OCI-LY1 (cell line): ENCODE measurements at regions not wholly inside any gene's neighbourhood (a gene's known extent, or its start where the extent isn't known, plus 50 kb on each side); places are given as distances from the start of the nearest gene placed in this dataset.

Source experiments
- H2AFZ ChIP-seq: fragments of 200-600 bp; sonication (generic), shearing (Covaris generic); 2 replicates; pipeline ENCODE4 v1.6.0; 2014; ENCODE audit warnings: antibody characterized with exemption, mild to moderate bottlenecking, low read length
- H3F3A ChIP-seq: fragments of 200-600 bp; sonication (generic), shearing (Covaris generic); 2 replicates; pipeline ENCODE4 v1.6.0; 2014; ENCODE audit warnings: mild to moderate bottlenecking, antibody characterized with exemption, low read length, moderate library complexity; ENCODE audit not compliant: insufficient read depth
- H3K27ac ChIP-seq: fragments of 200-600 bp; sonication (generic); 2 replicates; pipeline ENCODE4 v1.5.1; 2014; ENCODE audit warnings: low read length, mixed run types, mild to moderate bottlenecking, low read depth; ENCODE audit not compliant: poor library complexity, severe bottlenecking
- H3K27me3 ChIP-seq: fragments of 200-600 bp; sonication (generic); 2 replicates; pipeline ENCODE4 v1.6.0; 2014; ENCODE audit warnings: antibody characterized with exemption, mild to moderate bottlenecking, low read length, moderate library complexity; ENCODE audit not compliant: insufficient read depth
- H3K36me3 ChIP-seq: fragments of 200-600 bp; sonication (generic); 2 replicates; pipeline ENCODE4 v1.6.1; 2014; ENCODE audit warnings: mild to moderate bottlenecking, antibody characterized with exemption, low read length, moderate library complexity, mixed read lengths; ENCODE audit not compliant: insufficient read depth
- H3K4me1 ChIP-seq: fragments of 200-600 bp; sonication (generic); 2 replicates; pipeline ENCODE4 v1.5.1; 2014; ENCODE audit warnings: mild to moderate bottlenecking, low read length, moderate library complexity; ENCODE audit not compliant: insufficient read depth, severe bottlenecking
- H3K4me2 ChIP-seq: fragments of 200-600 bp; sonication (generic), shearing (Covaris generic); 2 replicates; pipeline ENCODE4 v1.6.1; 2014; ENCODE audit warnings: low read length
- H3K4me3 ChIP-seq: fragments of 200-600 bp; sonication (generic); 2 replicates; pipeline ENCODE4 v1.5.1; 2014; ENCODE audit warnings: low read length, low read depth, mild to moderate bottlenecking, mixed read lengths; ENCODE audit not compliant: poor library complexity, severe bottlenecking
- H3K79me2 ChIP-seq: fragments of 200-600 bp; shearing (Covaris generic); 2 replicates; pipeline ENCODE4 v1.6.1; 2016; ENCODE audit warnings: mixed run types, low read length, mixed read lengths; ENCODE audit not compliant: insufficient read depth
- H3K9ac ChIP-seq: fragments of 200-600 bp; sonication (generic), shearing (Covaris generic); 2 replicates; pipeline ENCODE4 v1.6.1; 2014; ENCODE audit warnings: mild to moderate bottlenecking, low read length, mixed read lengths
- H3K9me2 ChIP-seq: fragments of 200-600 bp; sonication (generic), shearing (Covaris generic); 2 replicates; pipeline ENCODE4 v1.6.1; 2014; ENCODE audit warnings: low read depth, mild to moderate bottlenecking, low read length, mixed read lengths
- H3K9me3 ChIP-seq: fragments of 200-600 bp; shearing (Covaris generic); 2 replicates; pipeline ENCODE4 v1.6.1; 2014; ENCODE audit warnings: low read length, mixed read lengths
- H4K20me1 ChIP-seq: fragments of 200-600 bp; sonication (generic), shearing (Covaris generic); 2 replicates; pipeline ENCODE4 v1.6.0; 2016; ENCODE audit warnings: mild to moderate bottlenecking, low read length; ENCODE audit not compliant: insufficient read depth
- CTCF ChIP-seq: fragments of 200-600 bp; sonication (generic), shearing (Covaris generic); IDR thresholded peaks from 2 replicates; pipeline ENCODE4 v1.5.1; 2017; ENCODE audit warnings: mild to moderate bottlenecking, antibody characterized with exemption, low read length, moderate library complexity, mixed read lengths
- EZH2 ChIP-seq: fragments of 200-600 bp; sonication (generic), shearing (Covaris generic); IDR thresholded peaks from 2 replicates; pipeline ENCODE4 v1.8.0; 2017; ENCODE audit warnings: borderline replicate concordance, mixed run types, mild to moderate bottlenecking, antibody characterized with exemption, low read length, moderate library complexity, mixed read lengths

GRCh38 chr15:81478354-81478753 is 104.3 kb upstream of the TMC3 start:
- Histone ChIP-seq H4K20me1 (no peaks in the 10 kb centered on the region), H3K36me3 (no peaks in the 10 kb centered on the region), H2AFZ (no peak overlapping the region), H3K4me3 (no peak overlapping the region), H3K79me2 (no peaks in the 10 kb centered on the region), H3K4me1 (no peaks in the 10 kb centered on the region), H3K4me2 (no peak overlapping the region), H3K9ac (no peak overlapping the region), H3K27ac (no peak overlapping the region), H3K27me3 (no peaks in the 10 kb centered on the region), H3F3A (no peaks in the 10 kb centered on the region; the same call in 1 of the 2 replicates), H3K9me3 (no peaks in the 10 kb centered on the region), H3K9me2 (no peaks in the 10 kb centered on the region)
- TF ChIP-seq EZH2 (no peak), CTCF (no peak)

GRCh38 chr15:81475926-81476325 is 101.9 kb upstream of the TMC3 start:
- Histone ChIP-seq H3K36me3 (no peaks in the 10 kb centered on the region), H4K20me1 (no peaks in the 10 kb centered on the region), H2AFZ (no peak overlapping the region), H3K9me3 (no peaks in the 10 kb centered on the region), H3K27me3 (no peaks in the 10 kb centered on the region), H3F3A (no peaks in the 10 kb centered on the region; the same call in 1 of the 2 replicates), H3K4me1 (no peaks in the 10 kb centered on the region), H3K9me2 (no peaks in the 10 kb centered on the region), H3K4me3 (no peak overlapping the region), H3K79me2 (no peaks in the 10 kb centered on the region), H3K4me2 (no peak overlapping the region), H3K27ac (no peak overlapping the region), H3K9ac (no peak overlapping the region)
- TF ChIP-seq EZH2 (no peak), CTCF (no peak)

GRCh38 chr15:81475471-81475870 is 101.5 kb upstream of the TMC3 start:
- Histone ChIP-seq H3F3A (no peaks in the 10 kb centered on the region; the same call in 1 of the 2 replicates), H3K9me2 (no peaks in the 10 kb centered on the region), H3K27ac (no peak overlapping the region), H3K36me3 (no peaks in the 10 kb centered on the region), H3K9me3 (no peaks in the 10 kb centered on the region), H3K4me2 (no peak overlapping the region), H3K79me2 (no peaks in the 10 kb centered on the region), H3K27me3 (no peaks in the 10 kb centered on the region), H4K20me1 (no peaks in the 10 kb centered on the region), H3K4me1 (no peaks in the 10 kb centered on the region), H3K4me3 (no peak overlapping the region), H3K9ac (no peak overlapping the region), H2AFZ (no peak overlapping the region)
- TF ChIP-seq CTCF (no peak), EZH2 (no peak)
